A549 (cell line): ENCODE measurements at regions not wholly inside any gene's neighbourhood (a gene's known extent, or its start where the extent isn't known, plus 50 kb on each side); places are given as distances from the start of the nearest gene placed in this dataset.

ENCODE experiments used
- ATAC-seq, 2 experiments: fragments of 200-7000 bp in 1 of 2; fragments of >200 bp in 1 of 2; cut with Nextera tagmentation in 1 of 2; cut with Tn5 transposase in 1 of 2; 3 replicates each; pipeline versions ENCODE4 v1.8.0 to v1.9.1; 2018 to 2020; ENCODE audit warnings: mild to moderate bottlenecking in 1 of 2, moderate library complexity in 1 of 2
- CTCF ChIA-PET: fragments of 300-600 bp; sonication (Branson Sonifier 250); formaldehyde crosslinking; extraction: SDS; loops from one replicate; lab custom pipeline; 2021; ENCODE audit warnings: antibody characterized with exemption, inconsistent platforms; lab: Yijun Ruan, JAX
- POLR2A ChIA-PET: fragments of 350-600 bp; formaldehyde crosslinking; extraction: SDS; loops from one replicate; lab custom pipeline; 2021; ENCODE audit warnings: antibody characterized with exemption, inconsistent platforms; lab: Yijun Ruan, JAX
- DNase-seq, 2 experiments: peaks; one replicate each; pipeline versions ENCODE4 v3.0.0 to v3.0.0-alpha.2; 2011 to 2016; ENCODE audit warnings: low read depth in 1 of 2, low spot score in 1 of 2
- FAIRE-seq: peaks from 2 replicates; lab custom pipeline; 2011; peaks lifted over from hg19 to GRCh38; lab: Jason Lieb, UNC
- H3K27ac ChIP-seq, 2 experiments: fragments of >200 bp; sonication (Bioruptor Twin); formaldehyde crosslinking; 3 replicates each; pipeline ENCODE4 v1.5.1; 2016 to 2017
- H3K4me1 ChIP-seq: fragments of >200 bp; sonication (Bioruptor Twin); formaldehyde crosslinking; 3 replicates; pipeline ENCODE4 v1.6.1; 2016
- H3K4me2 ChIP-seq: fragments of >200 bp; sonication (Bioruptor Twin); formaldehyde crosslinking; 3 replicates; pipeline ENCODE4 v1.6.1; 2016
- H3K4me3 ChIP-seq: fragments of >200 bp; sonication (Bioruptor Twin); formaldehyde crosslinking; 3 replicates; pipeline ENCODE4 v1.5.1; 2016
- H3K9me3 ChIP-seq: fragments of >200 bp; sonication (Bioruptor Twin); formaldehyde crosslinking; 3 replicates; pipeline ENCODE4 v1.6.1; 2016
- CBX2 ChIP-seq: fragments of 200-600 bp; sonication (generic); IDR thresholded peaks from 2 replicates; pipeline ENCODE4 v1.6.1; 2016; ENCODE audit warnings: low read depth, mild to moderate bottlenecking, borderline replicate concordance
- CBX8 ChIP-seq: fragments of 200-600 bp; sonication (generic); IDR thresholded peaks from 2 replicates; pipeline ENCODE4 v1.6.1; 2016
- CEBPB ChIP-seq, 2 experiments: fragments of >200 bp in 1 of 2; sonication (Bioruptor Twin) in 1 of 2; formaldehyde crosslinking in 1 of 2; IDR thresholded peaks; 2 replicates each; pipeline ENCODE4 v1.6.1; 2012 to 2016
- EHF ChIP-seq: fragments of 250-450 bp; sonication (Bioruptor Pico); IDR thresholded peaks from 2 replicates; pipeline ENCODE4 v1.5.0; 2020; ENCODE audit warnings: mild to moderate bottlenecking
- EHMT2 ChIP-seq: fragments of 200-600 bp; sonication (generic); IDR thresholded peaks from 2 replicates; pipeline ENCODE4 v1.6.1; 2016; ENCODE audit warnings: antibody characterized with exemption, low read depth, mild to moderate bottlenecking, moderate library complexity
- ESRRA ChIP-seq: fragments of 150-350 bp; IDR thresholded peaks from 2 replicates; pipeline ENCODE4 v1.6.1; 2014; ENCODE audit warnings: mild to moderate bottlenecking, low read length, borderline replicate concordance
- FOXS1 ChIP-seq: fragments of 250-450 bp; sonication (Bioruptor Pico); IDR thresholded peaks from 2 replicates; pipeline ENCODE4 v1.5.0; 2020; ENCODE audit warnings: mild to moderate bottlenecking, moderate library complexity
- GATA3 ChIP-seq: IDR thresholded peaks from 2 replicates; pipeline ENCODE4 v1.6.1; 2012; ENCODE audit warnings: borderline replicate concordance
- HDAC2 ChIP-seq: fragments of 200-600 bp; sonication (generic); IDR thresholded peaks from 2 replicates; pipeline ENCODE4 v1.6.1; 2016
- HEYL ChIP-seq: fragments of 250-450 bp; sonication (Bioruptor Pico); IDR thresholded peaks from 2 replicates; pipeline ENCODE4 v1.8.0; 2021; ENCODE audit warnings: mild to moderate bottlenecking, moderate library complexity
- HOXA7 ChIP-seq: fragments of 250-450 bp; sonication (Bioruptor Pico); IDR thresholded peaks from 2 replicates; pipeline ENCODE4 v1.5.0; 2020; ENCODE audit warnings: mild to moderate bottlenecking, moderate library complexity
- JUN ChIP-seq, 2 experiments: fragments of >200 bp; sonication (Bioruptor Twin); formaldehyde crosslinking; IDR thresholded peaks; 2 replicates in 1 of 2; 3 replicates in 1 of 2; pipeline ENCODE4 v1.6.1; 2016 to 2017
- JUNB ChIP-seq: fragments of >200 bp; sonication (Bioruptor Twin); formaldehyde crosslinking; IDR thresholded peaks from 2 replicates; pipeline ENCODE4 v1.6.1; 2016
- KDM1A ChIP-seq: fragments of 200-600 bp; sonication (generic); IDR thresholded peaks from 2 replicates; pipeline ENCODE4 v1.6.1; 2016; ENCODE audit warnings: low read depth, mild to moderate bottlenecking
- KDM5A ChIP-seq: fragments of 200-600 bp; sonication (generic); IDR thresholded peaks from 2 replicates; pipeline ENCODE4 v1.6.1; 2016; ENCODE audit warnings: antibody characterized with exemption, mild to moderate bottlenecking
- MYC ChIP-seq: IDR thresholded peaks from 2 replicates; pipeline ENCODE4 v1.6.1; 2012; ENCODE audit warnings: mild to moderate bottlenecking, inconsistent platforms, low read length, improper control_type of control experiment, borderline replicate concordance
- NFE2L2 ChIP-seq: fragments of 150-350 bp; conservative IDR thresholded peaks from 2 replicates; pipeline ENCODE4 v1.6.1; 2014; ENCODE audit warnings: low read length
- PHF8 ChIP-seq: fragments of 200-600 bp; sonication (generic); IDR thresholded peaks from 2 replicates; pipeline ENCODE4 v1.6.1; 2016; ENCODE audit warnings: low read depth, mild to moderate bottlenecking, antibody characterized with exemption, moderate library complexity, borderline replicate concordance
- RARB ChIP-seq: fragments of 250-450 bp; sonication (Bioruptor Pico); IDR thresholded peaks from 2 replicates; pipeline ENCODE4 v1.8.0; 2021; ENCODE audit warnings: mild to moderate bottlenecking, moderate library complexity
- RFX5 ChIP-seq: fragments of 450-650 bp; IDR thresholded peaks from 2 replicates; pipeline ENCODE4 v1.7.1; 2014; ENCODE audit warnings: antibody characterized with exemption, mild to moderate bottlenecking, moderate library complexity
- SMC3 ChIP-seq: fragments of >200 bp; sonication (Bioruptor Twin); formaldehyde crosslinking; IDR thresholded peaks from 3 replicates; pipeline ENCODE4 v1.6.1; 2018; ENCODE audit warnings: inconsistent platforms
- TFCP2L1 ChIP-seq: fragments of 250-450 bp; sonication (Bioruptor Pico); IDR thresholded peaks from 2 replicates; pipeline ENCODE4 v1.5.0; 2021; ENCODE audit warnings: mild to moderate bottlenecking
- ZC3H11A ChIP-seq: fragments of 450-650 bp; IDR thresholded peaks from 2 replicates; pipeline ENCODE4 v1.6.1; 2014; ENCODE audit warnings: antibody characterized with exemption, mild to moderate bottlenecking
- ZFP36 ChIP-seq: fragments of 450-650 bp; IDR thresholded peaks from 2 replicates; pipeline ENCODE4 v1.6.1; 2014; ENCODE audit warnings: borderline replicate concordance; ENCODE audit not compliant: partially characterized antibody
- ZNF302 ChIP-seq: fragments of 250-450 bp; sonication (Bioruptor Pico); IDR thresholded peaks from 2 replicates; pipeline ENCODE4 v1.9.0; 2021; ENCODE audit warnings: inconsistent platforms, mild to moderate bottlenecking, moderate library complexity
- WGBS: methylation state at CpG from one replicate; pipeline ENCODE4 v1.1.6; 2017; ENCODE audit errors: missing lambda C conversion rate; 5-methylcytosine and 5-hydroxymethylcytosine counted together
- TF ChIP-seq, protein P1 (sequence below): fragments of 150-350 bp; IDR thresholded peaks from 2 replicates; pipeline ENCODE4 v1.6.1; 2014; ENCODE audit warnings: low read depth, mild to moderate bottlenecking, low read length
- TF ChIP-seq, protein P2 (sequence below): fragments of 200-600 bp; sonication (generic); IDR thresholded peaks from 2 replicates; pipeline ENCODE4 v1.6.1; 2016; ENCODE audit warnings: antibody characterized with exemption, mild to moderate bottlenecking, moderate library complexity
- TF ChIP-seq, protein P3 (sequence below): fragments of >200 bp; sonication (Bioruptor Twin); formaldehyde crosslinking; IDR thresholded peaks from 2 replicates; pipeline ENCODE4 v1.6.1; 2016

DNA sequence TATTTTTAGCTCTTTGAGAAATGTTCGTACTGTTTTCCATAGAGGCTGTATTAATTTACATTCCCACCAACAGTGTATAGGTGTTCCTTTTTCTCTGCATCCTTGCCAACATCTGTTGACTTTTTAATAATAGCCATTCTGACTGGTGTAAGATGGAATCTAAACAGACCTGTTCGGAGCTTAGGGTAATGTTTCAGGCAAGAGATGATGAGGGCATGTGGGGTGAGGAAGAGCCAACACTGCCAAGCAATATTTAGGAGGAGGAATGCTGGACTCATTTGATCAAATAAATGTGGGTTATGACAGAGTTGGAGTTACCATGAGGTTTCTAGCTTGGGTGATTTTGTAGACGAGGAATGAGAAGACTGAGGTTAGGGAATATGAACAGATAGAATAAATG is 382.9 kb downstream of the KLF12 start:
- Histone ChIP-seq H3K4me3 (no peak overlapping the region), H3K4me1 (no peaks in the 10 kb centered on the region; the same call in 2 of the 3 replicates), H3K27ac (no peak overlapping the region), H3K4me2 (no peak overlapping the region), H3K9me3 (no peaks in the 10 kb centered on the region; the same call in 2 of the 3 replicates)
- 81% methylated on average over 3 of the region's 3 CpGs for WGBS
- no peak for ATAC-seq
- CTCF ChIA-PET, result interaction anchor here (1.0 to 1.7 kb wide), 2 partner anchors 10 to 1469 kb away, joined by 3 to 5 read pairs; no protein-coding TSS in a partner anchor
- no peak for FAIRE-seq
- TF ChIP-seq, protein P1, sequence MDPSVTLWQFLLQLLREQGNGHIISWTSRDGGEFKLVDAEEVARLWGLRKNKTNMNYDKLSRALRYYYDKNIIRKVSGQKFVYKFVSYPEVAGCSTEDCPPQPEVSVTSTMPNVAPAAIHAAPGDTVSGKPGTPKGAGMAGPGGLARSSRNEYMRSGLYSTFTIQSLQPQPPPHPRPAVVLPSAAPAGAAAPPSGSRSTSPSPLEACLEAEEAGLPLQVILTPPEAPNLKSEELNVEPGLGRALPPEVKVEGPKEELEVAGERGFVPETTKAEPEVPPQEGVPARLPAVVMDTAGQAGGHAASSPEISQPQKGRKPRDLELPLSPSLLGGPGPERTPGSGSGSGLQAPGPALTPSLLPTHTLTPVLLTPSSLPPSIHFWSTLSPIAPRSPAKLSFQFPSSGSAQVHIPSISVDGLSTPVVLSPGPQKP, result no peak
- TF ChIP-seq ZNF302 (CRISPR knock-in tag) (no peak), HOXA7 (no peak), ZFP36 (no peak), KDM1A (no peak), RARB (no peak), MYC (no peak), CEBPB (IDR thresholded peaks at IDR 0.05) (no peak), CBX2 (no peak), FOXS1 (CRISPR knock-in tag) (no peak), ESRRA (no peak), HEYL (CRISPR knock-in tag) (no peak), EHF (no peak), NFE2L2 (no peak), HDAC2 (no peak), EHMT2 (no peak), JUNB (no peak), SMC3 (no peak)
- TF ChIP-seq, protein P2, sequence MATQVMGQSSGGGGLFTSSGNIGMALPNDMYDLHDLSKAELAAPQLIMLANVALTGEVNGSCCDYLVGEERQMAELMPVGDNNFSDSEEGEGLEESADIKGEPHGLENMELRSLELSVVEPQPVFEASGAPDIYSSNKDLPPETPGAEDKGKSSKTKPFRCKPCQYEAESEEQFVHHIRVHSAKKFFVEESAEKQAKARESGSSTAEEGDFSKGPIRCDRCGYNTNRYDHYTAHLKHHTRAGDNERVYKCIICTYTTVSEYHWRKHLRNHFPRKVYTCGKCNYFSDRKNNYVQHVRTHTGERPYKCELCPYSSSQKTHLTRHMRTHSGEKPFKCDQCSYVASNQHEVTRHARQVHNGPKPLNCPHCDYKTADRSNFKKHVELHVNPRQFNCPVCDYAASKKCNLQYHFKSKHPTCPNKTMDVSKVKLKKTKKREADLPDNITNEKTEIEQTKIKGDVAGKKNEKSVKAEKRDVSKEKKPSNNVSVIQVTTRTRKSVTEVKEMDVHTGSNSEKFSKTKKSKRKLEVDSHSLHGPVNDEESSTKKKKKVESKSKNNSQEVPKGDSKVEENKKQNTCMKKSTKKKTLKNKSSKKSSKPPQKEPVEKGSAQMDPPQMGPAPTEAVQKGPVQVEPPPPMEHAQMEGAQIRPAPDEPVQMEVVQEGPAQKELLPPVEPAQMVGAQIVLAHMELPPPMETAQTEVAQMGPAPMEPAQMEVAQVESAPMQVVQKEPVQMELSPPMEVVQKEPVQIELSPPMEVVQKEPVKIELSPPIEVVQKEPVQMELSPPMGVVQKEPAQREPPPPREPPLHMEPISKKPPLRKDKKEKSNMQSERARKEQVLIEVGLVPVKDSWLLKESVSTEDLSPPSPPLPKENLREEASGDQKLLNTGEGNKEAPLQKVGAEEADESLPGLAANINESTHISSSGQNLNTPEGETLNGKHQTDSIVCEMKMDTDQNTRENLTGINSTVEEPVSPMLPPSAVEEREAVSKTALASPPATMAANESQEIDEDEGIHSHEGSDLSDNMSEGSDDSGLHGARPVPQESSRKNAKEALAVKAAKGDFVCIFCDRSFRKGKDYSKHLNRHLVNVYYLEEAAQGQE, result no peak
- no peak for DNase-seq
- POLR2A ChIA-PET, result no interaction called here

DNA sequence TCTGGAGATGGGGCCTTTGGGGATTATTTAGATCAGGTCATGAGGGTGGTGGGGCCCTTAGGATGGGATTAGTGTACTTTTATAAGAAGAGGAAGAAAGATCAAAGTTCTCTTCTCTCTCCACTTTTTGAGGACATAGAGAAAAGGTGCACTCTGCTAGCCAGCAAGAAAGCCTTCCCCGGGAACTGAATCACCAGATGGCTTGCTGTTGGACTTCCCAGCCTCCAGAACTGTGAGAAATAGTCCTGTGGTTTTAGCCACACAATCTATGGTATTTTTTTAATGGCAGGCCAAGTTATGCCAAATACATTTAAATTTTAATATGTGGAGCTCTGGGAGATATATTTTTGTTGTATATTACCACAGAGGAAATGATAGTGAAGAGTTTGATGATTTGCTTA is 385.8 kb downstream of the KLF12 start:
- FAIRE-seq, result no peak
- TF ChIP-seq ZC3H11A, result no peak
- TF ChIP-seq RARB, result no peak
- TF ChIP-seq TFCP2L1 (CRISPR knock-in tag), result no peak
- no peak for TF ChIP-seq RFX5
- TF ChIP-seq SMC3, result no peak
- TF ChIP-seq CBX2, result no peak
- TF ChIP-seq JUN (IDR thresholded peaks at IDR 0.05), result no peak
- no peak for TF ChIP-seq CBX8
- no peak for TF ChIP-seq MYC
- TF ChIP-seq GATA3, result no peak
- no peak for TF ChIP-seq KDM5A
- TF ChIP-seq, protein P3, sequence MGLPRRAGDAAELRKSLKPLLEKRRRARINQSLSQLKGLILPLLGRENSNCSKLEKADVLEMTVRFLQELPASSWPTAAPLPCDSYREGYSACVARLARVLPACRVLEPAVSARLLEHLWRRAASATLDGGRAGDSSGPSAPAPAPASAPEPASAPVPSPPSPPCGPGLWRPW, result no peak
- TF ChIP-seq PHF8, result no peak
- no peak for ATAC-seq
- H3K4me3 ChIP-seq, result no peak overlapping the region
- no peak for DNase-seq
- H3K4me1 ChIP-seq, result no peaks in the 10 kb centered on the region
- WGBS, result 87% methylated on average over 1 of the region's 1 CpG
- no peak overlapping the region for H3K27ac ChIP-seq
- no peak overlapping the region for H3K4me2 ChIP-seq
- no peaks in the 10 kb centered on the region; the same call in 2 of the 3 replicates for H3K9me3 ChIP-seq
- ChIA-PET CTCF (no interaction called here), POLR2A (no interaction called here)
